ENCODE measurements at regions not wholly inside any gene's neighbourhood (a gene's known extent, or its start where the extent isn't known, plus 50 kb on each side); places are given as distances from the start of the nearest gene placed in this dataset.
A peak's percentile ranks its signal among the peaks of the same experiment; 100 is the strongest.

- H3K36me3 ChIP-seq (ENCODE audit: insufficient read depth), result no peaks in the 10 kb centered on the region
- no peak overlapping the region for H3K27ac ChIP-seq (ENCODE audit: low read depth)
- TF ChIP-seq CREB1 (CRISPR knock-in tag; IDR thresholded peaks at IDR 0.05; ENCODE audit: low read depth) (no peak), ZNF114 (CRISPR knock-in tag; IDR thresholded peaks at IDR 0.05) (no peak), POLR2AphosphoS5 (IDR thresholded peaks at IDR 0.05; ENCODE audit: low read depth) (no peak), STAT1 (IDR thresholded peaks at IDR 0.05; ENCODE audit: unreplicated experiment) (no peak), REST (IDR thresholded peaks at IDR 0.05; ENCODE audit: unreplicated experiment) (no peak), ZNF331 (CRISPR knock-in tag; IDR thresholded peaks at IDR 0.05; ENCODE audit: low read depth) (no peak), CTCF (conservative IDR thresholded peaks at IDR 0.05; ENCODE audit: low read depth in 2 of 2) (no peak), ZNF462 (CRISPR knock-in tag; IDR thresholded peaks at IDR 0.05) (no peak), ETS1 (IDR thresholded peaks at IDR 0.05) (no peak), JUNB (IDR thresholded peaks at IDR 0.05; ENCODE audit: unreplicated experiment) (no peak), EZH2 (IDR thresholded peaks at IDR 0.05; ENCODE audit: low read depth, unreplicated experiment) (no peak), EZH2phosphoT487 (IDR thresholded peaks at IDR 0.05; ENCODE audit: unreplicated experiment) (no peak)
- H3K9me3 Mint-ChIP-seq, result no peaks in the 10 kb centered on the region; the same call in 2 of the 3 replicates
- no peaks in the 10 kb centered on the region for H3K36me3 Mint-ChIP-seq (ENCODE audit: low read depth)
- no peaks in the 10 kb centered on the region; the same call in 1 of the 2 replicates for H3K4me1 ChIP-seq (ENCODE audit: insufficient read depth)
- no peak for ATAC-seq
- no peak overlapping the region for H3K4me2 ChIP-seq
- no peaks in the 10 kb centered on the region for H4K20me1 ChIP-seq (replicated peaks; ENCODE audit: insufficient read depth)
- peak overlapping the region; percentile 52 for H2AFZ ChIP-seq
- no peaks in the 10 kb centered on the region for H3K79me2 ChIP-seq (replicated peaks; ENCODE audit: insufficient read depth)
- H3K27me3 Mint-ChIP-seq (ENCODE audit: insufficient read depth, low read depth, poor library complexity), result peaks cover 6% of the 10 kb centered on the region
- peaks cover 8% of the 10 kb centered on the region; the same call in 2 of the 3 replicates for H3K4me1 Mint-ChIP-seq
- H3K27me3 ChIP-seq (ENCODE audit: insufficient read depth), result no peaks in the 10 kb centered on the region
- H3K4me3 ChIP-seq, result no peak overlapping the region
- no peak overlapping the region for H3K4me3 Mint-ChIP-seq
- no peak for DNase-seq (ENCODE audit: low spot score)
- H3K27ac Mint-ChIP-seq, result no peak overlapping the region
- no peaks in the 10 kb centered on the region for H3F3A ChIP-seq (replicated peaks; ENCODE audit: low read depth)
- H3K9me2 ChIP-seq (ENCODE audit: insufficient read depth), result 0 out of 2 replicates have a peak, but pooled peaks cover 9% of the 10 kb centered on the region
These were observed 101.9 kb upstream of the RTL1 start for GRCh38 chr14:101005447-101005846.
